ENCODE measurements at regions not wholly inside any gene's neighbourhood (a gene's known extent, or its start where the extent isn't known, plus 50 kb on each side); places are given as distances from the start of the nearest gene placed in this dataset.

DNA sequence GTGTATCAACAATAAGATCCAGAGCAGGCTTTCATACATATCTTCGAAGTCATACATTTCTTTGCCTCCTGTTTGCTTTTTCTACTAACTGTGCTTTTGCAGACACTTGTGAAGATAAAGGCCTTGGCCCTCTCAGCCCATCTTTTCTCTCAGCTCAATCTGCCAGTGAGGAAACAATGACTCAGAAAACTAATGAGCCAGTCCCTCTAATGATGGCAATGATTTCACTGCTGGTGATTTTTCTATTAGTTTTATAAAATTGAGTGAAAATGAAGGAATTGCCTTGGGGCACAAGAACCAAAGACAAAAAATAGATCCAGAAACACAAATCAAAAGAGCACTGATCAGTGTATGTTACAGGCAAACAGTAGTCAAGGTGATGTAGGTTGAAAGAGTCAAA, 167.7 kb upstream of the PPP2R2B start:
- no peaks in the 10 kb centered on the region for H3K4me1 Mint-ChIP-seq (ENCODE audit: unreplicated experiment)
- no peak for DNase-seq (ENCODE audit: low spot score)
- H3K4me3 Mint-ChIP-seq (ENCODE audit: unreplicated experiment) = no peak overlapping the region
- H3K36me3 Mint-ChIP-seq (ENCODE audit: low read depth, unreplicated experiment) = no peaks in the 10 kb centered on the region
- H3K27me3 Mint-ChIP-seq (ENCODE audit: unreplicated experiment) = no peaks in the 10 kb centered on the region
- TF ChIP-seq, protein P1, sequence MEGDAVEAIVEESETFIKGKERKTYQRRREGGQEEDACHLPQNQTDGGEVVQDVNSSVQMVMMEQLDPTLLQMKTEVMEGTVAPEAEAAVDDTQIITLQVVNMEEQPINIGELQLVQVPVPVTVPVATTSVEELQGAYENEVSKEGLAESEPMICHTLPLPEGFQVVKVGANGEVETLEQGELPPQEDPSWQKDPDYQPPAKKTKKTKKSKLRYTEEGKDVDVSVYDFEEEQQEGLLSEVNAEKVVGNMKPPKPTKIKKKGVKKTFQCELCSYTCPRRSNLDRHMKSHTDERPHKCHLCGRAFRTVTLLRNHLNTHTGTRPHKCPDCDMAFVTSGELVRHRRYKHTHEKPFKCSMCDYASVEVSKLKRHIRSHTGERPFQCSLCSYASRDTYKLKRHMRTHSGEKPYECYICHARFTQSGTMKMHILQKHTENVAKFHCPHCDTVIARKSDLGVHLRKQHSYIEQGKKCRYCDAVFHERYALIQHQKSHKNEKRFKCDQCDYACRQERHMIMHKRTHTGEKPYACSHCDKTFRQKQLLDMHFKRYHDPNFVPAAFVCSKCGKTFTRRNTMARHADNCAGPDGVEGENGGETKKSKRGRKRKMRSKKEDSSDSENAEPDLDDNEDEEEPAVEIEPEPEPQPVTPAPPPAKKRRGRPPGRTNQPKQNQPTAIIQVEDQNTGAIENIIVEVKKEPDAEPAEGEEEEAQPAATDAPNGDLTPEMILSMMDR (IDR thresholded peaks at IDR 0.05; ENCODE audit: unreplicated experiment) = no peak
- no peak overlapping the region for H3K27ac Mint-ChIP-seq (ENCODE audit: unreplicated experiment)
- H3K9me3 Mint-ChIP-seq (ENCODE audit: unreplicated experiment) = no peaks in the 10 kb centered on the region

DNA sequence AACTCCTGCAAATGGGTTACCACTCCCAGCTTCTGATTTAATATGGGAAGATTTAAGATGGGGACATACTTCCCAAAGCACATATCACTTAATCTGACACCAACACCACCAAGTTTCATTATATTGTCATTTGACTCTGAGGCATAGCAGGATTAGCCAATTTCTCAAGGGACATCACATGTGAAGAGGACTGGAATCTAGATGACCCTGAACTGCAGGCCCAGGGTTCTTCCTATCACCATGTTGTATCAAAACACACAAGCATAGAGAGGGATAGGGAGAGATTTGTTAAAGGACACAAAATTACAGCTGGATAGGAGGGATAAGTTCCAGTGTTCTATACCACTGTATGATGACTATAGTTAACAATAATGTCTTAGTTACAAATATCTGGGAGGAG, 168.3 kb upstream of the PPP2R2B start:
- no peaks in the 10 kb centered on the region for H3K36me3 Mint-ChIP-seq (ENCODE audit: low read depth, unreplicated experiment)
- no peak for DNase-seq (ENCODE audit: low spot score)
- no peaks in the 10 kb centered on the region for H3K9me3 Mint-ChIP-seq (ENCODE audit: unreplicated experiment)
- TF ChIP-seq, protein P1 (IDR thresholded peaks at IDR 0.05; ENCODE audit: unreplicated experiment) = no peak
- no peaks in the 10 kb centered on the region for H3K27me3 Mint-ChIP-seq (ENCODE audit: unreplicated experiment)
- H3K27ac Mint-ChIP-seq (ENCODE audit: unreplicated experiment) = no peak overlapping the region
- no peak overlapping the region for H3K4me3 Mint-ChIP-seq (ENCODE audit: unreplicated experiment)
- H3K4me1 Mint-ChIP-seq (ENCODE audit: unreplicated experiment) = no peaks in the 10 kb centered on the region

DNA sequence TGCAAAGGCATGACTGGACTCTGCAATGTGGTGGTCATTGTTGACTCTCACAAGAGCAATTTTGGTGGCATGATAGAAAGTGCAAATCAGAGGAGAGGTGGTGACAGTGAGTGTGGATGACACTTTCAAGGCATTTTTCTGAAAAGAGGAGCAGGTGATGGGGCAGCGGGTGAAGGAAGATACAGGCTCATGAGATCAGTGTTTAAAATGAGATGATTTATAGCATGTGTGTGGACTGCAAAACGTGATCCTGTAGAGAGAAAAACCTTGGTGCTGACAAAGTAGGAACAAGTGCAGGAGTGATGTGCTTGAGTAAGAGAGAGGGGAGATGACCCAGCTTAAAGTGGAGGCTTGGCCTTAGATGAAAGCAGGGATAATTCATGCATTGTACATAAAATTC, 171.2 kb upstream of the PPP2R2B start:
- Mint-ChIP-seq H3K27me3 (ENCODE audit: unreplicated experiment) (no peaks in the 10 kb centered on the region), H3K4me3 (ENCODE audit: unreplicated experiment) (no peak overlapping the region)

DNA sequence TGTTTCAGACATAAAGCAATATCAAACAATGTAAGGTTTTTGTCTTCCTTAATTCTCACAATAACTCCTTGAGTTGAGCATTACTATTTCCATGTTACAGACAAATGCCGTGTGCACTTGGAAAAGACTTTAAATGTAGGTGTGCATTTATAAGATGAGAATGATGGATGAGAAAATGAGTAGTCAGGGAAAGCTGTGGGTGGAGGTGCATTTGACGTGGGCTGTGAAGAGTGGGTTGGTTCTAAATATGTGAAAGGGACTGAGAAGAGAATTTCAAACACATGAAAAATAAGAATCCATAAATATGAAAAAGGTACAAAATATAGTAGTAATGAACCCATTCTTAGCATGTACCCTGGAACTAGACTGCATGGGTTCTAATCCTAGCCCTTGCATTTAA, 171.6 kb upstream of the PPP2R2B start:
- H3K36me3 Mint-ChIP-seq (ENCODE audit: low read depth, unreplicated experiment) = no peaks in the 10 kb centered on the region
- TF ChIP-seq, protein P1 (IDR thresholded peaks at IDR 0.05; ENCODE audit: unreplicated experiment) = no peak
- DNase-seq (ENCODE audit: low spot score) = no peak
- H3K4me1 Mint-ChIP-seq (ENCODE audit: unreplicated experiment) = no peaks in the 10 kb centered on the region
- H3K9me3 Mint-ChIP-seq (ENCODE audit: unreplicated experiment) = no peaks in the 10 kb centered on the region
- H3K4me3 Mint-ChIP-seq (ENCODE audit: unreplicated experiment) = no peak overlapping the region
- no peaks in the 10 kb centered on the region for H3K27me3 Mint-ChIP-seq (ENCODE audit: unreplicated experiment)
- H3K27ac Mint-ChIP-seq (ENCODE audit: unreplicated experiment) = no peak overlapping the region

More for the DNA sequence above, 171.2 kb upstream of the PPP2R2B start:
- H3K4me1 Mint-ChIP-seq (ENCODE audit: unreplicated experiment) = no peaks in the 10 kb centered on the region
- DNase-seq (ENCODE audit: low spot score) = no peak
- H3K27ac Mint-ChIP-seq (ENCODE audit: unreplicated experiment) = no peak overlapping the region
- H3K9me3 Mint-ChIP-seq (ENCODE audit: unreplicated experiment) = no peaks in the 10 kb centered on the region
- TF ChIP-seq, protein P1 (IDR thresholded peaks at IDR 0.05; ENCODE audit: unreplicated experiment) = no peak
- no peaks in the 10 kb centered on the region for H3K36me3 Mint-ChIP-seq (ENCODE audit: low read depth, unreplicated experiment)

DNA sequence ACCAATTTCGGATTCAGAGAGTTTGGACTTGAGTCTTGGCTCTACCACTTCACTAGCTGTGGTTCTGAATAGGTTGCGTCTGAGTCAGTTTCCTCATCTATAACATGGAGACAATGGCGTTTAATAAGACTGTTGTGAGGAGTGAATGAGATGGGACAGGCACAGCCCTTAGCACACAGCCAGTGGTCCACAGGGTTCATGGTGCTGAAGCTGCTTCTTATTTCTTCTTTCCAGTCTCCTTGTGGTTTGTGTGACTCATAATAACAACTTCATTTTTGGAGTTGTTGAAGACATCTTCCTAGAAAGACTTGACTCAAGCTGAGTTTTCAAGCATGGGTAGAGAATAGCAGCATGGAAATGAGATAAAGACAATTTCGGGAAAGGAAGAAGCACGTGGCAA, 172.6 kb upstream of the PPP2R2B start:
- no peaks in the 10 kb centered on the region for H3K4me1 Mint-ChIP-seq (ENCODE audit: unreplicated experiment)
- H3K4me3 Mint-ChIP-seq (ENCODE audit: unreplicated experiment) = no peak overlapping the region
- no peaks in the 10 kb centered on the region for H3K9me3 Mint-ChIP-seq (ENCODE audit: unreplicated experiment)
- no peak overlapping the region for H3K27ac Mint-ChIP-seq (ENCODE audit: unreplicated experiment)
- H3K27me3 Mint-ChIP-seq (ENCODE audit: unreplicated experiment) = no peaks in the 10 kb centered on the region
- no peak for DNase-seq (ENCODE audit: low spot score)
- TF ChIP-seq, protein P1 (IDR thresholded peaks at IDR 0.05; ENCODE audit: unreplicated experiment) = no peak
- H3K36me3 Mint-ChIP-seq (ENCODE audit: low read depth, unreplicated experiment) = no peaks in the 10 kb centered on the region

All from endothelial cell (in vitro differentiated cells).